HG03135 (cell line): ENCODE measurements at regions not wholly inside any gene's neighbourhood (a gene's known extent, or its start where the extent isn't known, plus 50 kb on each side); places are given as distances from the start of the nearest gene placed in this dataset.

Source experiments
- ATAC-seq: cut with Tn5 transposase; IDR thresholded peaks from one replicate; pipeline ENCODE4 v1.9.1; 2021; ENCODE audit warnings: mild to moderate bottlenecking, moderate library complexity; ENCODE audit not compliant: unreplicated experiment

GRCh38 chr11:128198216-128198772, 389.1 kb downstream of the ETS1 start:
- no peak for ATAC-seq

- no peak for ATAC-seq
These were observed 391.1 kb downstream of the ETS1 start for GRCh38 chr11:128196235-128196634.

GRCh38 chr11:128195756-128196155, 391.6 kb downstream of the ETS1 start:
- no peak for ATAC-seq

GRCh38 chr11:128195057-128195751, 392.2 kb downstream of the ETS1 start:
- no peak for ATAC-seq

- ATAC-seq = no peak
These were observed 393.1 kb downstream of the ETS1 start for GRCh38 chr11:128194216-128194615.

GRCh38 chr11:128193615-128194014, 393.7 kb downstream of the ETS1 start:
- no peak for ATAC-seq

GRCh38 chr11:128190312-128190711, 397.0 kb downstream of the ETS1 start:
- no peak for ATAC-seq

- no peak for ATAC-seq
These were observed 397.5 kb downstream of the ETS1 start for GRCh38 chr11:128189823-128190222.

- ATAC-seq = no peak
These were observed 398.9 kb downstream of the ETS1 start for GRCh38 chr11:128188346-128189004.

- ATAC-seq = no peak
These were observed 399.5 kb downstream of the ETS1 start for GRCh38 chr11:128187835-128188234.

- no peak for ATAC-seq
These were observed 400.0 kb downstream of the ETS1 start for GRCh38 chr11:128187377-128187776.

- ATAC-seq = no peak
These were observed 402.4 kb downstream of the ETS1 start for GRCh38 chr11:128184981-128185380.

- ATAC-seq = no peak
These were observed 404.5 kb downstream of the ETS1 start for GRCh38 chr11:128182844-128183243.

- ATAC-seq = no peak
These were observed 405.4 kb downstream of the ETS1 start for GRCh38 chr11:128181984-128182383.

GRCh38 chr11:128181088-128181480, 406.3 kb downstream of the ETS1 start:
- ATAC-seq = no peak

GRCh38 chr11:128180441-128181087, 406.8 kb downstream of the ETS1 start:
- no peak for ATAC-seq

GRCh38 chr11:128179512-128179911, 407.8 kb downstream of the ETS1 start:
- no peak for ATAC-seq

GRCh38 chr11:128179039-128179438, 408.3 kb downstream of the ETS1 start:
- ATAC-seq = no peak

GRCh38 chr11:128174465-128175291, 412.7 kb downstream of the ETS1 start:
- ATAC-seq = no peak

GRCh38 chr11:128172046-128172878, 415.1 kb downstream of the ETS1 start:
- ATAC-seq = peak; percentile 74
